ENCODE measurements at regions not wholly inside any gene's neighbourhood (a gene's known extent, or its start where the extent isn't known, plus 50 kb on each side); places are given as distances from the start of the nearest gene placed in this dataset.

DNA sequence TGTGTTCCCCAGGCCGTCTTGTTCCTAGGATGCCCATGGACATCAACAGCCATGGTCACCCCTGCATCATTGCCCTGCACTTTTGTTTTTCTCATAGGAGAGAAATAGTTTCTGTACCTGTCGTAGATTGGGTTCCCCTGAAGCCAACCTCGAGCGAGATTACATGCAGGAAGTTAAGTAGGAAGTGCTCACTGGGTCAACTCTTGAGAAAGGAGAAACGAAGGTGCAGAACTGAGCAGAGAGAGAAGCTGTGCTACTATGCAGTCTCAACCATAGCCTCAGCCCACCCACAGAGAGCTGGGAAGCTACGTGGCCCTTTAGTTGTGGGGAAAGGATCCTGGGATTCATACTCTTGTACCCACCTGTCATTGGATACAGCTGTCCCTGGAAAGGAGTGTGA is 165.2 kb downstream of the HERPUD2 start:
- H3K36me3 ChIP-seq (ENCODE audit: control insufficient read depth in 2 of 2, extremely low read depth in 1 of 2, insufficient read depth in 2 of 2, low read length in 2 of 2), result no peaks in the 10 kb centered on the region
- H4K20me1 ChIP-seq (replicated peaks; ENCODE audit: control insufficient read depth, extremely low read depth, insufficient read depth, low read length), result no peaks in the 10 kb centered on the region
- H3K4me2 ChIP-seq (ENCODE audit: insufficient read depth, low read length), result no peak overlapping the region
- peaks cover 0 to 4% of the 10 kb centered on the region in 2 experiments for H3K27me3 ChIP-seq (ENCODE audit: control insufficient read depth in 2 of 2, insufficient read depth in 2 of 2, low read length in 2 of 2)
- no TSS peak for BruUV-seq (replicated peaks)
- DNase-seq (ENCODE audit: low read depth, low spot score) (no peak), FAIRE-seq (no peak)
- no peaks in the 10 kb centered on the region for H3K79me2 ChIP-seq (ENCODE audit: control insufficient read depth, insufficient read depth, low read length)
- no peaks in the 10 kb centered on the region for H3K9me3 ChIP-seq (replicated peaks; ENCODE audit: control insufficient read depth, insufficient read depth, low read length)
- dilution Hi-C loops (cut with MboI; ENCODE audit: extremely low pct_ligation_motif_present, low sequenced_read_pairs) (no loop called here), intact Hi-C loops (cut with micrococcal nuclease) (loop anchor here (10.0 kb wide), 2 partner anchors 375 to 855 kb away; no protein-coding TSS in a partner anchor)
- ChIA-PET POLR2A (no interaction called here), CTCF (interaction anchor here (2.3 kb wide), 1 partner anchor 9 kb away, joined by 8 read pairs; no protein-coding TSS in a partner anchor)
- H3K4me1 ChIP-seq (ENCODE audit: control insufficient read depth, extremely low read depth, insufficient read depth, low read length), result no peaks in the 10 kb centered on the region
- H3K9ac ChIP-seq (replicated peaks; ENCODE audit: extremely low read depth, insufficient read depth, low read length), result no peak overlapping the region
- no peak overlapping the region for H3K4me3 ChIP-seq (replicated peaks in 1 of 3; ENCODE audit: insufficient read depth in 1 of 3, low read depth in 1 of 3, low read length in 3 of 3)
- H3K27ac ChIP-seq (ENCODE audit: insufficient read depth, low read depth, low read length), result no peak overlapping the region
- H3K9me1 ChIP-seq (replicated peaks; ENCODE audit: control insufficient read depth, extremely low read depth, insufficient read depth, low read length), result no peaks in the 10 kb centered on the region
- no peak overlapping the region for H2AFZ ChIP-seq (ENCODE audit: low read depth, low read length)
- TF ChIP-seq CTCF (IDR thresholded peaks at IDR 0.05; ENCODE audit: extremely low read depth in 1 of 2, insufficient read depth in 1 of 2, low read depth in 1 of 2, low read length in 2 of 2), result no peak
- TF ChIP-seq POLR2A (IDR thresholded peaks at IDR 0.05; ENCODE audit: low read depth, low read length), result no peak

DNA sequence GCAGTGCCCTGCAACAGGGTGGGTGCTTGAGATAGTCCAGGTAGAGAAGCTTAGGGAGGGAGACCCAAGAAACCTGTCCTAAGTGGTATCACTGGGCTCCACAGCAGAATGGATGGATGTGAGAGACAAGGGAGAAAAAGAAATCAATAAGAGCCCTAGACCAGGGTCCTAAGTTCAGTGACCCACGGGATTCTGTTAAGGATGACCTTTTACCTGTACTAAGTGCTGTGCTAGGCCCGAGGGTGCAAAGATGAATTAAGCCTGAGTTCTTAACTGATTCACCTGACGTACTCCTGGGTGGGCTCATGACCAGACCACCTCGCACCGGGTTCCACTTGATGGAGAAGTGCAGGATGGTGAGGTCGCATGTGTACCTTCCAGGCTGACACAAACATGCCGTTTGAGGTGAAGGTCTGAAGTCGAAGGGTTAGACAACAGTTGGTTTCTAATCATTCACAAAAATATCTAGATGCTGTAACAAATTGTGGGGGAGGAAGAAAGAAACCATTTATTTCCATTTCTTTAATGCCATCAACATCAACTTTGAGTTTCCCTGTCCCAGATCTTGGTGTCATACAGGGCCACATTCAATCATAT is 166.5 kb downstream of the HERPUD2 start:
- ChIA-PET CTCF (interaction anchor here (2.3 kb wide), 1 partner anchor 8 kb away, joined by 8 read pairs; no protein-coding TSS in a partner anchor), POLR2A (no interaction called here)
- no peaks in the 10 kb centered on the region for H3K9me3 ChIP-seq (replicated peaks; ENCODE audit: control insufficient read depth, insufficient read depth, low read length)
- H3K9ac ChIP-seq (replicated peaks; ENCODE audit: extremely low read depth, insufficient read depth, low read length), result no peak overlapping the region
- FAIRE-seq, result no peak
- no peaks in the 10 kb centered on the region for H3K9me1 ChIP-seq (replicated peaks; ENCODE audit: control insufficient read depth, extremely low read depth, insufficient read depth, low read length)
- H3K4me1 ChIP-seq (ENCODE audit: control insufficient read depth, extremely low read depth, insufficient read depth, low read length), result no peaks in the 10 kb centered on the region
- TF ChIP-seq GATA2 (IDR thresholded peaks at IDR 0.05; ENCODE audit: insufficient read depth, insufficient read length, low read depth, low read length) (no peak), POLR2A (IDR thresholded peaks at IDR 0.05; ENCODE audit: low read depth, low read length) (no peak), FOS (IDR thresholded peaks at IDR 0.05; ENCODE audit: borderline replicate concordance, insufficient read depth, low read length) (no peak), EZH2 (IDR thresholded peaks at IDR 0.05; ENCODE audit: borderline replicate concordance, low read depth, low read length, severe bottlenecking) (no peak), JUN (IDR thresholded peaks at IDR 0.05; ENCODE audit: borderline replicate concordance, insufficient read depth, insufficient read length, low read depth) (no peak), MYC (IDR thresholded peaks at IDR 0.05; ENCODE audit: low read depth, low read length) (no peak), CTCF (IDR thresholded peaks at IDR 0.05; ENCODE audit: extremely low read depth in 1 of 2, insufficient read depth in 1 of 2, low read depth in 1 of 2, low read length in 2 of 2) (no peak), POLR2AphosphoS5 (IDR thresholded peaks at IDR 0.05; ENCODE audit: insufficient read depth, low read depth, low read length) (no peak)
- TF ChIP-seq, protein P1, sequence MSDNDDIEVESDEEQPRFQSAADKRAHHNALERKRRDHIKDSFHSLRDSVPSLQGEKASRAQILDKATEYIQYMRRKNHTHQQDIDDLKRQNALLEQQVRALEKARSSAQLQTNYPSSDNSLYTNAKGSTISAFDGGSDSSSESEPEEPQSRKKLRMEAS (IDR thresholded peaks at IDR 0.05; ENCODE audit: insufficient read depth, insufficient read length), result no peak
- BruUV-seq (replicated peaks), result no TSS peak
- no peaks in the 10 kb centered on the region for H4K20me1 ChIP-seq (replicated peaks; ENCODE audit: control insufficient read depth, extremely low read depth, insufficient read depth, low read length)
- H3K36me3 ChIP-seq (ENCODE audit: control insufficient read depth in 2 of 2, extremely low read depth in 1 of 2, insufficient read depth in 2 of 2, low read length in 2 of 2), result no peaks in the 10 kb centered on the region
- no peak overlapping the region for H3K4me2 ChIP-seq (ENCODE audit: insufficient read depth, low read length)
- H2AFZ ChIP-seq (ENCODE audit: low read depth, low read length), result no peak overlapping the region
- H3K27me3 ChIP-seq (ENCODE audit: control insufficient read depth in 2 of 2, insufficient read depth in 2 of 2, low read length in 2 of 2), result peaks cover 0 to 7% of the 10 kb centered on the region in 2 experiments
- no peak overlapping the region for H3K4me3 ChIP-seq (replicated peaks in 1 of 3; ENCODE audit: insufficient read depth in 1 of 3, low read depth in 1 of 3, low read length in 3 of 3)
- no peaks in the 10 kb centered on the region for H3K79me2 ChIP-seq (ENCODE audit: control insufficient read depth, insufficient read depth, low read length)
- dilution Hi-C loops (cut with MboI; ENCODE audit: extremely low pct_ligation_motif_present, low sequenced_read_pairs), result no loop called here
- no peak overlapping the region for H3K27ac ChIP-seq (ENCODE audit: insufficient read depth, low read depth, low read length)
- no peak for DNase-seq (ENCODE audit: low read depth, low spot score)
- intact Hi-C loops (cut with micrococcal nuclease), result no loop called here
